OCI-LY3 (cell line): ENCODE measurements at regions not wholly inside any gene's neighbourhood (a gene's known extent, or its start where the extent isn't known, plus 50 kb on each side); places are given as distances from the start of the nearest gene placed in this dataset.

Source experiments
- EZH2phosphoT487 ChIP-seq: fragments of 200-600 bp; shearing (Covaris generic); IDR thresholded peaks from 2 replicates; pipeline ENCODE4 v1.6.1; 2018; ENCODE audit warnings: antibody characterized with exemption, mixed run types, low read depth
- TF ChIP-seq, protein P1 (sequence below): fragments of 200-600, 300-600 bp; sonication (generic); IDR thresholded peaks from 2 replicates; pipeline ENCODE4 v1.5.1; 2014; ENCODE audit warnings: antibody characterized with exemption, low read length, low read depth

DNA sequence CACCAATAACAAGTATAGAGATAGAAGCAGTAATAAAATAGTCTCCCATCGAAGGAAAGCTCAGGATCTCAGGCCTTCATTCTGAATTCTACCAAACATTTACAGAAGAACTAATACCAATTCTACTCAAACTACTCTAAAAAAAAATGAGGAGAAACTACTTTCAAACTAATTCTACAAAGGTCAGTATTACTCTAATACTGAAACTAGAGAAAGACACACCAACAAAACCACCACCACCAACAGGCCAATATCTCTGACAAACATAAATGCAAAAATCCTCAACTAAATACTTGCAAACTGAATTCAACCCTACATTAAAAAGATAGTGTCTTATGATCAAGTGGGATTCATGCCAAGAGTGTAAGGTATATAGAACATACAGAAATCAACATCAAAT is 1078.4 kb downstream of the KCNT2 start:
- TF ChIP-seq, protein P1, sequence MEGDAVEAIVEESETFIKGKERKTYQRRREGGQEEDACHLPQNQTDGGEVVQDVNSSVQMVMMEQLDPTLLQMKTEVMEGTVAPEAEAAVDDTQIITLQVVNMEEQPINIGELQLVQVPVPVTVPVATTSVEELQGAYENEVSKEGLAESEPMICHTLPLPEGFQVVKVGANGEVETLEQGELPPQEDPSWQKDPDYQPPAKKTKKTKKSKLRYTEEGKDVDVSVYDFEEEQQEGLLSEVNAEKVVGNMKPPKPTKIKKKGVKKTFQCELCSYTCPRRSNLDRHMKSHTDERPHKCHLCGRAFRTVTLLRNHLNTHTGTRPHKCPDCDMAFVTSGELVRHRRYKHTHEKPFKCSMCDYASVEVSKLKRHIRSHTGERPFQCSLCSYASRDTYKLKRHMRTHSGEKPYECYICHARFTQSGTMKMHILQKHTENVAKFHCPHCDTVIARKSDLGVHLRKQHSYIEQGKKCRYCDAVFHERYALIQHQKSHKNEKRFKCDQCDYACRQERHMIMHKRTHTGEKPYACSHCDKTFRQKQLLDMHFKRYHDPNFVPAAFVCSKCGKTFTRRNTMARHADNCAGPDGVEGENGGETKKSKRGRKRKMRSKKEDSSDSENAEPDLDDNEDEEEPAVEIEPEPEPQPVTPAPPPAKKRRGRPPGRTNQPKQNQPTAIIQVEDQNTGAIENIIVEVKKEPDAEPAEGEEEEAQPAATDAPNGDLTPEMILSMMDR: no peak
- TF ChIP-seq EZH2phosphoT487: no peak
